ENCODE measurements at regions not wholly inside any gene's neighbourhood (a gene's known extent, or its start where the extent isn't known, plus 50 kb on each side); places are given as distances from the start of the nearest gene placed in this dataset.

GRCh38 chr12:48422060-48422459, 50.3 kb upstream of the ANP32D start:
- TF ChIP-seq CTCF (IDR thresholded peaks at IDR 0.05 in 8 of 11, conservative IDR thresholded peaks at IDR 0.05 in 3 of 11) (no peak), POLR2AphosphoS5 (IDR thresholded peaks at IDR 0.05) (no peak), POLR2A (IDR thresholded peaks at IDR 0.05) (no peak)
